Head of caudate nucleus (tissue), 42 donors: ENCODE measurements at regions not wholly inside any gene's neighbourhood (a gene's known extent, or its start where the extent isn't known, plus 50 kb on each side); places are given as distances from the start of the nearest gene placed in this dataset.
"Not testable (repeated sequence)": the region's sequence is repeated elsewhere in the genome, so short reads cannot be mapped to it uniquely, and the experiment has no call there.

ENCODE experiments used
- DNase-seq, 42 donors: peaks; one replicate each; pipeline versions ENCODE4 v3.0.0 to v3.0.0-alpha.2; 2020 to 2021; ENCODE audit warnings: mixed read lengths in 7 of 42
- intact Hi-C: fragments of 100-400 bp; cut with DNase I; formaldehyde crosslinking; loops from one replicate; pipeline ENCODE4 v1.15.0; 2022

DNA sequence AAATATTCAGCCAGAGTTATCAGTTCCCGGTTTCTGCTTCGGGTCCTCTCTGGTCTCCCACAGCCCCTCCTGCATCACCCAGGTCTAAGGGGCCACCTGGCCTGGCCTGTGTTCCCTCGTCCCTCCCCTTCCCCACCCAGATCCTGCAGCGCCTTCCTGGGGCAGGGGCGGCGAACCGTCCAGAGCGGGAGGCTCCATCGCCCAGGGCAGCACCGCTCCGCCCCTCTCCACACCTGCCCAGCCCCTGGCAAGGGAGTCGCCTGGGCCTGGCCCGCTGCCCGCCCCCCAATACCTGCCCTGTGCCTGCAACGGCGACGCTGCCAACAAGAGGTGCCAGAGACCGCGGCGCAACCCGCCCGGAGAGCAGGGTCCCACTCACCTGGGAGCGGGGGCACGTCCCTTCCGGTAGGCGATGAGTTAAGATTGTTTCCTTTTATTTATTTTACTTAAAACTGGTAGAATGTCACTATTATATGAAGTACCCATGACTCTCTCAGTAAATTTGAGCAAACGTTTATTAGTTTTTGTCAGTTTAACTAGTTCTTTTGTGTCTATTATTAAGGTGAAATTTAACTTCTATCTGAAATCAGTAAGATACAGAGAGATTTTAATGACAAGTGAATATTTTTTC, 1641.1 kb downstream of the SPATA31A7 start:
- intact Hi-C loops: not testable (repeated sequence)
- DNase-seq: peak in 1 of 42 donors; percentile 35

- peak in 5 of 42 donors; percentile 16 to 40 (median 33) for DNase-seq
- intact Hi-C loops: not testable (repeated sequence)
These were observed 1643.7 kb downstream of the SPATA31A7 start for GRCh38 chr9:62833323-62834200.

DNA sequence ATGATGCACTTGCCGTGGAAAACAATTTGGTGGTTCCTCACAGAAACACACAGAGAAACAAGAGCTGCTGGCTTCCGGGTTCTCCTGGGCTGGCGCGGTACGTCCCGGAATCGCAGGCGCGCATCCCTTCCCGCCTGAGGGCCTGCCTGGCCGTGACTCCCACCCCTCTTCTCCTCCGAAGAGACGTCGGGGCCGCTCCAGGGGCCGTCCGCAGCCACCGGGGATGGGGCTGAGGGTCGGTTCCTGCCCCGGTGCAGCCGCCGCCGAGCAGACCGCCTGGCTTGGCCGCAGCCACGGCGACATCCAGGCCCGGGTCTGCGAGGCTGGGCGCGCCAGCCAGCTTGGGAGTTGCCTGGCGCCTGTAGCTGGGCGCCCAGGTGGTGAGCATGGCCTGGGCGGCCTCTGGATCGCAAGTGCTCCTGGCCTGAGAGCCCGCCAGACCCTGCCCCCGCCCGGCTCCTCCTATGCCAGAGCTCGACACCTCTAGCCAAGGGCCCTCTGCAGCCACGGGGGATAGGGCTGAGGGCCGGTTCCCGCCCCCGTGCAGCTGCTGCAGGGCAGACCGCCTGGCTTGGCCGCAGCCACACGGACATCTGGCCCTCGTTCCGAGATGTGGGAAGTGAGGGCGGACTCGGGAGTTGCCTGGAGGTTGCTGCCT, 1647.5 kb downstream of the SPATA31A7 start:
- intact Hi-C loops: not testable (repeated sequence)

GRCh38 chr9:62838024-62838718, 1648.3 kb downstream of the SPATA31A7 start:
- DNase-seq: peak; percentile 90 to 100 (median 98)
- intact Hi-C loops: not testable (repeated sequence)

More for the DNA sequence above, 1647.5 kb downstream of the SPATA31A7 start:
- peak in 39 of 42 donors; percentile 14 to 74 (median 44) for DNase-seq

DNA sequence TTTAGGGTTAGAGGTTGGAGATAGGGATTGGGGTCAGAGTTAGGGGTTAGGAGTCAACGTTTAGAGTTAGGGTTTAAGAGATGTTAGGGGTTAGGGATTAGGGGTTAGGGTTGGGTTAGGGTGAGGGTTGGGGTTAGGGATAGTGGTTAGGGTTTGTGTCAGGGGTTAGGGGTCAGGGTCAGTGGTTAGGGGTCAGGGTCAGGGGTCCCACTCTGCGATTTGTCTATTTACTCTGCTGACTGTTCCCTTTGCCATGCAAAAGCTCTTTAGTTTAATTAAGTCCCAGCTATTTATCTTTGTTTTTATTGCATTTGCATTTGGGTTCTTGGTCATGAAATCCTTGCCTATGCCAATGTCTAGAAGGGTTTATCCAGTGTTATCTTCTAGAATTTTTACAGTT, 1649.3 kb downstream of the SPATA31A7 start:
- intact Hi-C loops, DNase-seq: not testable (repeated sequence)

DNA sequence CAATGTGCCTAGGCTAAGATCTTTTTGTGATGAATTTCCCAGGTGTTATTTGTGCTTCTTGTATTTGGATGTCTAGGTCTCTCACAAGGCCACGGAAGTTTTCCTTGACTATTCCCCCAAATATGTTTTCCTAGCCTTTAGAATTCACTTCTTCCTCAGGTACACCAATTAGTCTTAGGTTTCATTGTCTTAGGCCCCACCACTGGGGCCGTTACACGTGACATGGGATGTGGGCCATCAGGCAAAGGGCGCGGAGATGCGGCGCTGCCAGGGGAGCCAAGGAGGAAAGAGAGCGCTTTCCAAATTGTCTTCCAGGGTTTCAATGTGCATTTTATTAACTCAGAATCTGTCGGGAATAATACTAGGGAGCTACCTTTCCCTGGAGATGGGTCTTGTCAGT, 1653.3 kb downstream of the SPATA31A7 start:
- DNase-seq: peak in 2 of 42 donors; percentile 11 to 41
- intact Hi-C loops: not testable (repeated sequence)

DNA sequence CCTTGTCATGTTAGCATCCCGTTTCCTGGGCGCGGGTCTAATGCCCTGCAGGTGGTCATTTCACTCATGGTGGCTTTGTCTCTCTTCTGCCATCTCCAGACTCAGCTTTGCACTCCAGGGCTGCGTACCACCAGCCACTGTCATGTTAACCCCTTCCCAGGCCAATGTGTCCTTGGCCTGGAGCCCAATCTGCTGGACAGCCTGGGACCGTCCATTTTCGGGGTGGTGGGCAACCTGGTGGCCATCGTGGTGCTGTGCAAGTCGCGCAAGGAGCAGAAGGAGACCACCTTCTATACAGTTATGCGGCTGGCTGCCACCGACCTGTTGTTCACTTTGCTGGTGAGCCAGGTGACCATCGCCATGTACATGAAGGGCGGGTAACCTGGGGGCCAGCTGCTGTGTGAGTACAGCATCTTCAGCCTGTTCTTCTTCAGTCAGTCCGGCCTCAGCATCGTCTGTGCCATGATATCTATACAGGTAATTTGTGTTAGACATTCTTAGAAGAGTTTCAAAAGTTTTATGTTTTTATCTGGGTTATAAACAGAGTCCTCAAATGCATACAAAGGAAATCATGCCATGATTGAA, 1654.0 kb downstream of the SPATA31A7 start:
- intact Hi-C loops: not testable (repeated sequence)
- peak in 1 of 42 donors; percentile 9 for DNase-seq

- intact Hi-C loops: not testable (repeated sequence)
- peak in 1 of 42 donors; percentile 15 for DNase-seq
These were observed 1654.9 kb downstream of the SPATA31A7 start for GRCh38 chr9:62844681-62845185.

DNA sequence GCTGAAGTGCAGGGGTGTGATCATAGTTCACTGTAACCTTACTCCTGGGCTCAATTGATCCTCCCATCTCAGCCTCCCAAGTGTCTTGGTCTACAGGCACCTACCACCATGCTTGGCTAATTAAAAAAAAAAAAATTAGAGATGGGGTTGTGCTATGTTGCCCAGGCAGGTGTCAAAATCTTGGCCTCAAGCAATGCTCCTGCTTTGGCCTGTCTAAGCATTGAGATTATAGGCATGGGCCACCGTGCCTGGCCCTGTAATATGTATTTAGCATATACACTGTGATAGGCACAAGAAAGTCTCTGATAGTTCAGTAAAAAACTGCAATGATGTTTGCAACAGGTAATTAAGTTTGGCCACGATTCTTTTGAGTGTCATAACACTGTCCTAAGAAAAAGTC, 1658.4 kb downstream of the SPATA31A7 start:
- DNase-seq, intact Hi-C loops: not testable (repeated sequence)

DNA sequence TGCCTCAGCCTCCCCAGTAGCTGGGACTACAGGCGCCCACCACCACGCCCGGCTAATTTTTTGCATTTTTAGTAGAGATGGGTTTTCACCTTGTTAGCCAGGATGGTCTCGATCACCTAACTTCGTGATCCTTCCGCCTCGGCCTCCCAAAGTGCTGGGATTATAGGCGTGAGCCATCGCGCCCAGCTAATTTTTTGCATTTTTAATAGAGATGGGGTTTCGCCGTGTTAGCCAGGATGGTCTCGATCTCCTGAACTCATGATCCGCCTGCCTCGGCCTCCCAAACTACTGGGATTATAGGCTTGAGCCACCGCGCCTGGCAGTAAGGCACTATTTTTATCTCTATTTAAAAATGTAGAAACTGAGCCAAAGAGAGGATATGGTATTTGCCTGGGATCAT, 1660.2 kb downstream of the SPATA31A7 start:
- peak in 1 of 42 donors; percentile 13 for DNase-seq
- intact Hi-C loops: not testable (repeated sequence)

DNA sequence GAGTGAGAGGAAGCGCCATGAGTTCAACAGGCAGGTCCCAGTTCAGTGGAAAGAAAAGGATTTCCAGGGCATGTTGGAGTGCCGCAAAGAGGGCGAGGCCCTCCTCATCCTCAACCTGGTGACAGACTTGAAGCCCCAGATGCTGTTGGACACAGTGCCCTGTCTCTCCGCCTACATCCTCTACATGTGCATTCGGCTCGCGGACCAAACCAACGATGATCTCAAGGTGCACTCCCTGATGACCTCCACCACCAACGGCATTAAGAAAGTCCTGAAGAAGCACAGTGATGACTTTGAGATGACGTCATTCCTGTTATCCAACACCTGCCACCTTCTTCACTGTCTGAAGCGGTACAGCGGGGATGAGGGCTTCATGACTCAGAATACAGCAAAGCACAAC, 1667.4 kb downstream of the SPATA31A7 start:
- intact Hi-C loops: not testable (repeated sequence)

GRCh38 chr9:62858240-62858639, 1668.4 kb downstream of the SPATA31A7 start:
- DNase-seq, intact Hi-C loops: not testable (repeated sequence)

More for the DNA sequence above, 1667.4 kb downstream of the SPATA31A7 start:
- DNase-seq: not testable (repeated sequence)

GRCh38 chr9:62860939-62861860, 1671.4 kb downstream of the SPATA31A7 start:
- intact Hi-C loops, DNase-seq: not testable (repeated sequence)

GRCh38 chr9:62862180-62862579, 1672.3 kb downstream of the SPATA31A7 start:
- DNase-seq, intact Hi-C loops: not testable (repeated sequence)

DNA sequence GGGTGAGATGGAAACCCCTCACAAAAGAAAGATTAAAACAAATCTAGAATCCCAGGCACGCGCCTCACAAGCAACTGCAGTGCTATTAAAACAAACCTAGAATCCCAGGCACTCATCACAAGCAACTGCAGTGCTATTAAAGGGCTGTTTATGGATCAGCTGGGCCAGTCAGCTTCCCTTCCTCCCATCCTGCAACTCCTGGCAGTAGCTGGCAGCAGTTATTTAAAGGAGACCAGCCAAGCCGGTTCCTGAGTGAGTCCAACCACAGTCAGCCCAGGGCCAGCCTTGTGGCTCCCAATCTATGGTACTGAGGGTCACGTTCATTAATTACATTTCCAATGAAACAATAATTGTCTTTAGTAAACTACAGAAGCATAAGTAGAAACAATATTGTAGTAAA, 1673.5 kb downstream of the SPATA31A7 start:
- intact Hi-C loops: not testable (repeated sequence)
- DNase-seq: peak in 32 of 42 donors; percentile 17 to 80 (median 58)

DNA sequence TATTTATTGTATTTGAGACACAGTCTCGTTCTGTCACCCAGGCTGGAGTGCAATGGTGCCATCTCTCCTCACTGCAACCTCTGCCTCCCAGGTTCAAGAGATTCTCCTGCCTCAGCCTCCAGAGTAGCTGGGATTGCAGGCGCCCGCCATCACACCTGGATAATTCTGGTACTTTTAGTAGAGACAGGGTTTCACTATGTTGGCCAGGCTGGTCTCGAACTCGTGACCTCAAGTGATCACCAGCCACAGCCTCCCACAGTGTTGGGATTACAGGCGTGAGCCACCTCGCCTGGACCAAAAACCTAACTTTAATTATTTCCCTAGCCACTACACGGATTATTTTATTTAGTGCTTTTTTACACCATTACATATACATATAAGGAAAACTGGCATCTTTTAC, 1674.0 kb downstream of the SPATA31A7 start:
- intact Hi-C loops: not testable (repeated sequence)
- peak in 4 of 42 donors; percentile 17 to 42 (median 38) for DNase-seq
